Choroid plexus epithelial cell (primary cell): ENCODE measurements at regions not wholly inside any gene's neighbourhood (a gene's known extent, or its start where the extent isn't known, plus 50 kb on each side); places are given as distances from the start of the nearest gene placed in this dataset.
"Not testable (repeated sequence)": the region's sequence is repeated elsewhere in the genome, so short reads cannot be mapped to it uniquely, and the experiment has no call there.

Experiments
- DNase-seq: peaks from one replicate; pipeline ENCODE4 v3.0.0-alpha.2; 2010; ENCODE audit warnings: low read depth
- H3K4me3 ChIP-seq: 2 replicates; pipeline ENCODE4 v1.5.1; 2011; ENCODE audit warnings: low read depth, mild to moderate bottlenecking, control low read depth, low read length, moderate library complexity
- CTCF ChIP-seq: conservative IDR thresholded peaks from 2 replicates; pipeline ENCODE4 v1.5.1; 2011; ENCODE audit warnings: low read depth, mild to moderate bottlenecking, control low read depth, inconsistent platforms, low read length, moderate library complexity

GRCh38 chr1:199913318-199913717 lies 114.2 kb upstream of the NR5A2 start:
- H3K4me3 ChIP-seq = no peak overlapping the region
- no peak for TF ChIP-seq CTCF
- no peak for DNase-seq

- no peak for TF ChIP-seq CTCF
- DNase-seq = no peak
- no peak overlapping the region for H3K4me3 ChIP-seq
These were observed 113.0 kb upstream of the NR5A2 start for GRCh38 chr1:199914546-199914945.

GRCh38 chr1:199918196-199918769 lies 109.2 kb upstream of the NR5A2 start:
- no peak for DNase-seq
- no peak overlapping the region for H3K4me3 ChIP-seq
- TF ChIP-seq CTCF = no peak

- no peak overlapping the region for H3K4me3 ChIP-seq
- TF ChIP-seq CTCF = no peak
- no peak for DNase-seq
These were observed 106.9 kb upstream of the NR5A2 start for GRCh38 chr1:199920635-199921034.

GRCh38 chr1:199929556-199929955 lies 98.0 kb upstream of the NR5A2 start:
- TF ChIP-seq CTCF = no peak
- no peak for DNase-seq
- no peak overlapping the region for H3K4me3 ChIP-seq

GRCh38 chr1:199930067-199930466 lies 97.4 kb upstream of the NR5A2 start:
- not testable (repeated sequence) for DNase-seq, H3K4me3 ChIP-seq

- H3K4me3 ChIP-seq = no peak overlapping the region
- no peak for TF ChIP-seq CTCF
- peak; percentile 9 for DNase-seq
These were observed 95.7 kb upstream of the NR5A2 start for GRCh38 chr1:199931666-199932377.
